GM12878 (cell line): ENCODE measurements at regions not wholly inside any gene's neighbourhood (a gene's known extent, or its start where the extent isn't known, plus 50 kb on each side); places are given as distances from the start of the nearest gene placed in this dataset.

Experiments used
- ATAC-seq: fragments of 200-7000 bp; cut with Tn5 transposase; 3 replicates; pipeline ENCODE4 v1.9.1; 2020; ENCODE audit warnings: mild to moderate bottlenecking, moderate library complexity
- BruUV-seq: library from RNA; stranded (reverse); fragments of 400-500 nt; replicated peaks from 2 replicates; lab custom pipeline; 2021; lab: Mats Ljungman, UMichigan
- CTCF ChIA-PET: fragments of 300-600 bp; sonication (Branson Sonifier 250); formaldehyde crosslinking; extraction: SDS; loops from one replicate; lab custom pipeline; 2021; ENCODE audit warnings: inconsistent platforms; lab: Yijun Ruan, JAX
- POLR2A ChIA-PET: fragments of 350-600 bp; formaldehyde crosslinking; extraction: SDS; loops from one replicate; lab custom pipeline; 2021; ENCODE audit warnings: inconsistent platforms; lab: Charles Lee
- RAD21 ChIA-PET: fragments of 300-600 bp; sonication (Branson Sonifier 250); formaldehyde crosslinking; loops from one replicate; lab custom pipeline; 2023; ENCODE audit warnings: antibody characterized with exemption; ENCODE audit not compliant: unreplicated experiment; lab: Charles Lee
- SMC1A ChIA-PET: fragments of 300-600 bp; sonication (Branson Sonifier 250); formaldehyde crosslinking; loops from one replicate; lab custom pipeline; 2023; ENCODE audit not compliant: unreplicated experiment, uncharacterized antibody; lab: Charles Lee
- DNase-seq: peaks from one replicate; pipeline ENCODE4 v3.0.0-alpha.2; 2011; ENCODE audit warnings: low read depth, low spot score
- FAIRE-seq: peaks from 3 replicates; lab custom pipeline; 2011; peaks lifted over from hg19 to GRCh38; lab: Jason Lieb, UNC
- H2AFZ ChIP-seq: 2 replicates; pipeline ENCODE4 v1.6.0; 2011; ENCODE audit warnings: low read depth, low read length, control low read depth; ENCODE audit not compliant: control insufficient read depth
- H3K27ac ChIP-seq: 2 replicates; pipeline ENCODE4 v1.5.1; 2011; ENCODE audit warnings: control low read depth; ENCODE audit not compliant: control insufficient read depth, insufficient read depth
- H3K27me3 ChIP-seq, 2 experiments: replicated peaks in 1 of 2; 2 replicates each; pipeline versions ENCODE4 v1.6.0 to v1.6.1; 2011; ENCODE audit warnings: low read length in 1 of 2; ENCODE audit not compliant: control insufficient read depth in 2 of 2, insufficient read depth in 2 of 2
- H3K36me3 ChIP-seq, 2 experiments: 2 replicates each; pipeline ENCODE4 v1.5.1; 2011; ENCODE audit warnings: low read length in 1 of 2; ENCODE audit not compliant: control insufficient read depth in 2 of 2, insufficient read depth in 2 of 2
- H3K4me1 ChIP-seq: 2 replicates; pipeline ENCODE4 v1.6.1; 2011; ENCODE audit warnings: mild to moderate bottlenecking, low read length, moderate library complexity, mixed read lengths; ENCODE audit not compliant: control insufficient read depth, insufficient read depth
- H3K4me2 ChIP-seq: 2 replicates; pipeline ENCODE4 v1.6.0; 2011; ENCODE audit warnings: control low read depth; ENCODE audit not compliant: control insufficient read depth, insufficient read depth
- H3K4me3 ChIP-seq: fragments of 200-600 bp; sonication (generic); 2 replicates; pipeline ENCODE4 v1.5.1; 2016
- H3K79me2 ChIP-seq: 2 replicates; pipeline ENCODE4 v1.6.0; 2011; ENCODE audit warnings: low read length; ENCODE audit not compliant: control insufficient read depth, insufficient read depth
- H3K9ac ChIP-seq: 2 replicates; pipeline ENCODE4 v1.8.0; 2011; ENCODE audit warnings: low read length, control low read depth, mixed read lengths; ENCODE audit not compliant: control insufficient read depth, insufficient read depth
- H3K9me3 ChIP-seq: replicated peaks from 3 replicates; pipeline ENCODE4 v1.5.1; 2011; ENCODE audit warnings: mild to moderate bottlenecking, low read length; ENCODE audit not compliant: control insufficient read depth, insufficient read depth
- H4K20me1 ChIP-seq: 2 replicates; pipeline ENCODE4 v1.6.0; 2011; ENCODE audit not compliant: control insufficient read depth, insufficient read depth
- ASH2L ChIP-seq: fragments of 300-600, 200-600 bp; sonication (generic); IDR thresholded peaks from 2 replicates; pipeline ENCODE4 v1.6.1; 2017; ENCODE audit warnings: low read depth, mild to moderate bottlenecking, borderline replicate concordance
- CBFB ChIP-seq: IDR thresholded peaks from 2 replicates; pipeline ENCODE4 v1.6.1; 2016; ENCODE audit warnings: antibody characterized with exemption, low read depth
- CEBPZ ChIP-seq: fragments of 150-350 bp; IDR thresholded peaks from 2 replicates; pipeline ENCODE4 v1.6.1; 2016; ENCODE audit warnings: low read depth, low read length
- E2F8 ChIP-seq: fragments of 450-650 bp; IDR thresholded peaks from 2 replicates; pipeline ENCODE4 v1.6.1; 2018; ENCODE audit warnings: mild to moderate bottlenecking, low read depth, moderate library complexity; ENCODE audit not compliant: partially characterized antibody
- IKZF2 ChIP-seq, 2 experiments: fragments of 450-650 bp; IDR thresholded peaks; 2 replicates each; pipeline ENCODE4 v1.6.1; 2017; ENCODE audit warnings: mild to moderate bottlenecking in 2 of 2, moderate library complexity in 2 of 2
- IRF4 ChIP-seq: IDR thresholded peaks from 2 replicates; pipeline ENCODE4 v1.6.1; 2011; ENCODE audit warnings: low read depth, low read length
- MXI1 ChIP-seq: fragments of 150-350 bp; IDR thresholded peaks from 2 replicates; pipeline ENCODE4 v1.6.1; 2011; ENCODE audit warnings: low read depth, mild to moderate bottlenecking, inconsistent platforms, low read length, improper control_type of control experiment
- MYC ChIP-seq: IDR thresholded peaks from 2 replicates; pipeline ENCODE4 v1.6.1; 2011; ENCODE audit warnings: mild to moderate bottlenecking, low read length, moderate library complexity, inconsistent platforms; ENCODE audit not compliant: insufficient read depth, insufficient replicate concordance, insufficient read length, severe bottlenecking
- SMAD1 ChIP-seq: fragments of 450-650 bp; IDR thresholded peaks from 2 replicates; pipeline ENCODE4 v1.6.1; 2018; ENCODE audit warnings: mild to moderate bottlenecking, low read depth; ENCODE audit not compliant: partially characterized antibody
- SMAD5 ChIP-seq: IDR thresholded peaks from 2 replicates; pipeline ENCODE4 v1.6.1; 2016; ENCODE audit warnings: antibody characterized with exemption, low read depth
- SP1 ChIP-seq: IDR thresholded peaks from one replicate; pipeline ENCODE4 v1.6.1; 2011; ENCODE audit warnings: low read depth, low read length
- TCF7 ChIP-seq: IDR thresholded peaks from 2 replicates; pipeline ENCODE4 v1.6.1; 2014; ENCODE audit warnings: antibody characterized with exemption, borderline replicate concordance
- ZBTB11 ChIP-seq: fragments of 450-650 bp; formaldehyde crosslinking; IDR thresholded peaks from 2 replicates; pipeline ENCODE4 v1.5.0; 2022; ENCODE audit warnings: mild to moderate bottlenecking, missing genetic modification characterization
- WGBS: methylation state at CpG from one replicate; pipeline ENCODE4 v1.1.6; 2016; ENCODE audit warnings: low lambda C conversion rate; ENCODE audit not compliant: insufficient replicate concordance, insufficient coverage; ENCODE audit errors: missing lambda C conversion rate; 5-methylcytosine and 5-hydroxymethylcytosine counted together
- in situ Hi-C: fragments of 300-500 bp; cut with MboI; formaldehyde crosslinking; loops from 9 replicates; pipeline ENCODE4 v1.14.3; 2018; ENCODE audit warnings: mixed read lengths
- intact Hi-C: fragments of 100-400 bp; cut with micrococcal nuclease; formaldehyde crosslinking; loops from one replicate; pipeline ENCODE4 v1.14.2; 2022; ENCODE audit not compliant: unreplicated experiment

- TF ChIP-seq CEBPZ (no peak), IKZF2 (IDR thresholded peaks at IDR 0.05) (no peak), ASH2L (no peak), SP1 (no peak), ZBTB11 (CRISPR knock-in tag) (no peak)
- TF ChIP-seq, all 136 proteins: peak for 0
Observed at GRCh38 chr5:101143526-101143925, 240.4 kb upstream of the ST8SIA4 start (continued).

DNA sequence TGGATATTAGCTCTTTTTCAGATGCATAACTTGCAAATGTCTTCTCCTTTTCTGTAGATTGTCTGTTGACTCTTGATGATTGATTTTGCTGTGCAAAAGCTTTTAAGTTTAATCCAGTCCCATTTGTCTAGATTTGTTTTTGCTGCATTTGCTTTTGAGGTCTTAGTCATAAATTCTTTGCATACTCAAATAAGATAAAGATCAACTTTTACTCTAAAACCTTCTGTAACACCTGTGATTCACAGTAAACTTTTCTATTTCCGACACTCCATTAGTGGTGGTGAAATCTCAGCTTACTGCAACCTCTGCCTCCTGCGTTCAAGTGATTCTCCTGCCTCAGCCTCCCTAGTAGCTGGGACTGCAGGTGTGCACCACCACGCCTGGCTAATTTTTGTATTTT is 239.0 kb upstream of the ST8SIA4 start:
- TF ChIP-seq MYC, result no peak
- no peak for TF ChIP-seq CBFB
- TF ChIP-seq IRF4, result no peak
- no peak for TF ChIP-seq E2F8
- no peak for TF ChIP-seq SMAD1
- TF ChIP-seq SMAD5, result no peak
- TF ChIP-seq TCF7, result no peak
- no peak for TF ChIP-seq MXI1
- Histone ChIP-seq H3K9me3 (no peaks in the 10 kb centered on the region), H3K4me3 (no peak overlapping the region), H3K27ac (no peak overlapping the region), H4K20me1 (no peaks in the 10 kb centered on the region), H3K27me3 (no peaks in the 10 kb centered on the region), H3K4me1 (no peaks in the 10 kb centered on the region), H3K9ac (no peak overlapping the region), H3K36me3 (no peaks in the 10 kb centered on the region), H2AFZ (no peak overlapping the region), H3K79me2 (no peaks in the 10 kb centered on the region), H3K4me2 (no peak overlapping the region)
- RAD21 ChIA-PET, result no interaction called here
- DNase-seq (no peak), ATAC-seq (no peak), FAIRE-seq (no peak)
- in situ Hi-C loops (no loop called here), intact Hi-C loops (no loop called here)
- BruUV-seq, result no TSS peak
- POLR2A ChIA-PET, result no interaction called here
- 53% methylated on average over 3 of the region's 3 CpGs for WGBS
- SMC1A ChIA-PET, result no interaction called here
- CTCF ChIA-PET, result interaction anchor here (0.7 kb wide), 1 partner anchor 15 kb away, joined by 5 read pairs; no protein-coding TSS in a partner anchor
